ENCODE measurements at regions not wholly inside any gene's neighbourhood (a gene's known extent, or its start where the extent isn't known, plus 50 kb on each side); places are given as distances from the start of the nearest gene placed in this dataset.

- TF ChIP-seq CTCF (IDR thresholded peaks at IDR 0.05) = no peak
- TF ChIP-seq POLR2A (IDR thresholded peaks at IDR 0.05) = no peak
- TF ChIP-seq POLR2AphosphoS5 (IDR thresholded peaks at IDR 0.05; ENCODE audit: insufficient read depth in 1 of 2, low read depth in 1 of 2) = no peak
Measured at GRCh38 chr11:133732109-133732674, 113.1 kb downstream of the SPATA19 start.
